Progenitor cell of endocrine pancreas (in vitro differentiated cells): ENCODE measurements at regions not wholly inside any gene's neighbourhood (a gene's known extent, or its start where the extent isn't known, plus 50 kb on each side); places are given as distances from the start of the nearest gene placed in this dataset.

Source experiments
- DNase-seq: peaks from one replicate; pipeline ENCODE4 v3.0.0; 2021; ENCODE audit warnings: low spot score; ENCODE audit not compliant: unreplicated experiment
- H3K27ac Mint-ChIP-seq: 2 replicates; pipeline ENCODE4 v1.8.0; 2021; ENCODE audit warnings: mild to moderate bottlenecking, moderate library complexity, mixed read lengths
- H3K27me3 Mint-ChIP-seq: 2 replicates; pipeline ENCODE4 v1.8.0; 2021; ENCODE audit warnings: mixed read lengths
- H3K36me3 Mint-ChIP-seq: 2 replicates; pipeline ENCODE4 v1.8.0; 2022; ENCODE audit warnings: mixed read lengths; ENCODE audit not compliant: insufficient read depth
- H3K4me1 Mint-ChIP-seq: 2 replicates; pipeline ENCODE4 v1.8.0; 2021; ENCODE audit warnings: low read depth, mixed read lengths
- H3K4me3 Mint-ChIP-seq: 2 replicates; pipeline ENCODE4 v1.8.0; 2021; ENCODE audit warnings: low read depth, mild to moderate bottlenecking, moderate library complexity, mixed read lengths
- H3K9me3 Mint-ChIP-seq: 2 replicates; pipeline ENCODE4 v1.8.0; 2021; ENCODE audit warnings: low read depth, mixed read lengths
- CTCF ChIP-seq: fragments of 200-600 bp; sonication (generic); IDR thresholded peaks from one replicate; pipeline ENCODE4 v1.5.0; 2021; ENCODE audit warnings: antibody characterized with exemption, mild to moderate bottlenecking; ENCODE audit not compliant: unreplicated experiment

DNA sequence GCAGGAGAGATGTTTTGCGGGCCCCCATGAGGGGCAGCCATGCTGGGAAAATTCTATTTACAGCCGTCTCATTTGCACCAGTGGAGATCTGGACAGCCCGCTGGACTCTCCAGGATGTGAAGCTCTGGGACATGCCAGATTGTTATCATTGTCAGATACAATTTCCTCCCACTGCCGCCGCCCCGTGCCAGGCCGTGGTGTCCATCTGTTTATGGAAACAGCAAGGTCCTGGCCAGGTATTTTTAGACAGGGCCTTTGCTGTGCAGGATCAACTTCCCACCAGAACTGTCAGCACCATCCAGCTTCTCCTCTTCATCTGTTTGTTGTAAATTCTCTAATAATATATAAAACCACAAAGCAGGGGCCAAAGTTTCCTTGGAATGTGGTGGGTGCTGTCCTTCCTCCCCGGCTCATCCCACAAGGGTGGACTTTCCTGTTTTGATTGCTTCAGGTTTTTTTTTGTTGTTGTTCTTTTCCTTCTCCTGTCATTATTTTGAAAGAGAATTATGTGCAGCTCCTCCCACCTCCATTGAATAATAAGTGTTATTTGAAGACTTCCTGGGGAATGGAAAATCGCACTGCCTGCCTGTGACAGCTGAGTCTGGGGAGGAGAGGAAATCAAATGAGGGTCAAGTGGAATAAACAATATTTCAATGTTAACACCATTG is 398.1 kb downstream of the TNS1 start:
- TF ChIP-seq CTCF: no peak
- DNase-seq: no peak
- peaks cover 17% of the 10 kb centered on the region for H3K27me3 Mint-ChIP-seq
- no peak overlapping the region for H3K4me3 Mint-ChIP-seq
- H3K4me1 Mint-ChIP-seq: peaks cover 7% of the 10 kb centered on the region
- H3K27ac Mint-ChIP-seq: no peak overlapping the region
- no peaks in the 10 kb centered on the region for H3K9me3 Mint-ChIP-seq
- H3K36me3 Mint-ChIP-seq: no peaks in the 10 kb centered on the region

DNA sequence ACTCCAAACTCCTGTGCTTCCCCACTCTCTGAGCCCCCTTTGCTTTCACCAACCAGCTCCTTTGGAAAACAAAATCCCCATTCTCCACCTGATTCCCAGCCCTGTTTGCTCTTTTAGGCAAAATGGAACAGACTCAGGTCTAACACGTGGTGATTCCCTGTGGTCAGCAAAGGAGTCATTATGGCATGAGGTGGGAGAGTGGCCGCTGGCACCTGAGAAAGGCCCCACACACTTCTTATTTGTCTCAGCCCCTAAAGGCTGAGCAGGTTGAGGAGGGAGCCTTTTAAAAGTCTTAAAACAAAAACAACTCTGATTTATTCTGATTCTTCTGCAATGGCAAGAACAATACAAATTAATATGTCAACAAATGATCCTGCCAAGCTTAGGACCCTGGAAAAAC is 401.2 kb downstream of the TNS1 start:
- Mint-ChIP-seq H3K27ac (no peak overlapping the region), H3K4me1 (no peaks in the 10 kb centered on the region), H3K27me3 (peaks cover 20% of the 10 kb centered on the region), H3K4me3 (no peak overlapping the region), H3K36me3 (no peaks in the 10 kb centered on the region), H3K9me3 (no peaks in the 10 kb centered on the region)
- no peak for DNase-seq
- no peak for TF ChIP-seq CTCF

GRCh38 chr2:217599906-217600305 is 402.9 kb downstream of the TNS1 start:
- Mint-ChIP-seq H3K36me3 (no peaks in the 10 kb centered on the region), H3K27ac (no peak overlapping the region), H3K4me3 (no peak overlapping the region), H3K9me3 (no peaks in the 10 kb centered on the region), H3K27me3 (peaks cover 16% of the 10 kb centered on the region), H3K4me1 (no peaks in the 10 kb centered on the region)
- no peak for DNase-seq
- no peak for TF ChIP-seq CTCF

DNA sequence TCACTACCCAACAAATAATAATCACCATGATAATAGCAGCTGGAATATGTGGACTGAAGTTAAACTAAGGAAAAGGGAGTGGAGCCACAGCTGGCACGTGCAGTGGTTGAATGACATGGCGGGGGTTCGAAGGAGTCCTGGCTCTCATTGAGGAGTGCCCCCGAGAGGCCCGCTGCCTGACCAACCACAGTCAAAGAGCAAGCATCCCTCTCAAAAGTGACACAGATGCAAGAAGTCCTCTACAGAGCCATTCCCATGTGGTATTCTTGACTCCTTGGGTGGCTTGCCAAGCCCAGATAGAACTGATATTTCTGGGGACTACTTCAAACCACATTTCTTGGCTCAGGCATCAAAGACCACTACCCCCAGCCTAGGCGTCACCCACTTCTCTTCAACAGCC is 405.1 kb downstream of the TNS1 start:
- Mint-ChIP-seq H3K27ac (no peak overlapping the region), H3K27me3 (peaks cover 16% of the 10 kb centered on the region), H3K9me3 (no peaks in the 10 kb centered on the region), H3K4me1 (no peaks in the 10 kb centered on the region), H3K36me3 (no peaks in the 10 kb centered on the region), H3K4me3 (no peak overlapping the region)
- no peak for TF ChIP-seq CTCF
- DNase-seq: no peak

DNA sequence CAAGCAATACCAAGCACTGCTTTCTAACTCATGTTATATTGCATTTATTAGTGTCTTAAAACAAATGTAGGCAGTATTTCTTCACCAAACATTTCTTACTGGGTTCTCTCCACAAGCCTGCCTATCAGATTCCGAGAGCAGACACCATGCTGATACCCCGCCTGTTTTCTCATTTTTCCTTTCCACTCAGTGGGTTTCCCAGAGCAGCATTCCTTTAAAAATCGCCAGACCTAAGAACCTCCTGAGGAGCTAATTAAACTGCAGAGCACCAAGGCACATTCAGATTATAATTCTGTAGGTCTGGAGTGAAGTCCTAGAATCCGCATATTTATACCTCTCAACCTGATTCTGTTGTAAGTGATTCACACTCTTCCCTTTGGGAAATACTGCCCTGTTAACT is 405.6 kb downstream of the TNS1 start:
- Mint-ChIP-seq H3K27ac (no peak overlapping the region), H3K4me3 (no peak overlapping the region), H3K36me3 (no peaks in the 10 kb centered on the region), H3K9me3 (no peaks in the 10 kb centered on the region), H3K27me3 (peaks cover 16% of the 10 kb centered on the region), H3K4me1 (no peaks in the 10 kb centered on the region)
- no peak for DNase-seq
- no peak for TF ChIP-seq CTCF
